GM12878 (cell line): ENCODE measurements at regions not wholly inside any gene's neighbourhood (a gene's known extent, or its start where the extent isn't known, plus 50 kb on each side); places are given as distances from the start of the nearest gene placed in this dataset.

ENCODE experiments used
- ATAC-seq: fragments of 200-7000 bp; cut with Tn5 transposase; 3 replicates; pipeline ENCODE4 v1.9.1; 2020; ENCODE audit warnings: mild to moderate bottlenecking, moderate library complexity
- BruUV-seq: library from RNA; stranded (reverse); fragments of 400-500 nt; replicated peaks from 2 replicates; lab custom pipeline; 2021; lab: Mats Ljungman, UMichigan
- CTCF ChIA-PET: fragments of 300-600 bp; sonication (Branson Sonifier 250); formaldehyde crosslinking; extraction: SDS; loops from one replicate; lab custom pipeline; 2021; ENCODE audit warnings: inconsistent platforms; lab: Yijun Ruan, JAX
- POLR2A ChIA-PET: fragments of 350-600 bp; formaldehyde crosslinking; extraction: SDS; loops from one replicate; lab custom pipeline; 2021; ENCODE audit warnings: inconsistent platforms; lab: Charles Lee
- RAD21 ChIA-PET: fragments of 300-600 bp; sonication (Branson Sonifier 250); formaldehyde crosslinking; loops from one replicate; lab custom pipeline; 2023; ENCODE audit warnings: antibody characterized with exemption; ENCODE audit not compliant: unreplicated experiment; lab: Charles Lee
- SMC1A ChIA-PET: fragments of 300-600 bp; sonication (Branson Sonifier 250); formaldehyde crosslinking; loops from one replicate; lab custom pipeline; 2023; ENCODE audit not compliant: unreplicated experiment, uncharacterized antibody; lab: Charles Lee
- DNase-seq: peaks from one replicate; pipeline ENCODE4 v3.0.0-alpha.2; 2011; ENCODE audit warnings: low read depth, low spot score
- FAIRE-seq: peaks from 3 replicates; lab custom pipeline; 2011; peaks lifted over from hg19 to GRCh38; lab: Jason Lieb, UNC
- H2AFZ ChIP-seq: 2 replicates; pipeline ENCODE4 v1.6.0; 2011; ENCODE audit warnings: low read depth, low read length, control low read depth; ENCODE audit not compliant: control insufficient read depth
- H3K27ac ChIP-seq: 2 replicates; pipeline ENCODE4 v1.5.1; 2011; ENCODE audit warnings: control low read depth; ENCODE audit not compliant: control insufficient read depth, insufficient read depth
- H3K27me3 ChIP-seq, 2 experiments: replicated peaks in 1 of 2; 2 replicates each; pipeline versions ENCODE4 v1.6.0 to v1.6.1; 2011; ENCODE audit warnings: low read length in 1 of 2; ENCODE audit not compliant: control insufficient read depth in 2 of 2, insufficient read depth in 2 of 2
- H3K36me3 ChIP-seq, 2 experiments: 2 replicates each; pipeline ENCODE4 v1.5.1; 2011; ENCODE audit warnings: low read length in 1 of 2; ENCODE audit not compliant: control insufficient read depth in 2 of 2, insufficient read depth in 2 of 2
- H3K4me1 ChIP-seq: 2 replicates; pipeline ENCODE4 v1.6.1; 2011; ENCODE audit warnings: mild to moderate bottlenecking, low read length, moderate library complexity, mixed read lengths; ENCODE audit not compliant: control insufficient read depth, insufficient read depth
- H3K4me2 ChIP-seq: 2 replicates; pipeline ENCODE4 v1.6.0; 2011; ENCODE audit warnings: control low read depth; ENCODE audit not compliant: control insufficient read depth, insufficient read depth
- H3K4me3 ChIP-seq: fragments of 200-600 bp; sonication (generic); 2 replicates; pipeline ENCODE4 v1.5.1; 2016
- H3K79me2 ChIP-seq: 2 replicates; pipeline ENCODE4 v1.6.0; 2011; ENCODE audit warnings: low read length; ENCODE audit not compliant: control insufficient read depth, insufficient read depth
- H3K9ac ChIP-seq: 2 replicates; pipeline ENCODE4 v1.8.0; 2011; ENCODE audit warnings: low read length, control low read depth, mixed read lengths; ENCODE audit not compliant: control insufficient read depth, insufficient read depth
- H3K9me3 ChIP-seq: replicated peaks from 3 replicates; pipeline ENCODE4 v1.5.1; 2011; ENCODE audit warnings: mild to moderate bottlenecking, low read length; ENCODE audit not compliant: control insufficient read depth, insufficient read depth
- H4K20me1 ChIP-seq: 2 replicates; pipeline ENCODE4 v1.6.0; 2011; ENCODE audit not compliant: control insufficient read depth, insufficient read depth
- BCL11A ChIP-seq: IDR thresholded peaks from 2 replicates; pipeline ENCODE4 v1.6.1; 2011; ENCODE audit warnings: low read depth, low read length
- KDM1A ChIP-seq: fragments of 200-600 bp; sonication (generic); IDR thresholded peaks from 2 replicates; pipeline ENCODE4 v1.6.1; 2016; ENCODE audit warnings: borderline replicate concordance
- POLR2A ChIP-seq: IDR thresholded peaks from 2 replicates; pipeline ENCODE4 v1.6.1; 2011; ENCODE audit warnings: low read depth, mild to moderate bottlenecking, low read length
- POLR2AphosphoS2 ChIP-seq: IDR thresholded peaks from 2 replicates; pipeline ENCODE4 v1.6.1; 2011; ENCODE audit warnings: low read depth, mild to moderate bottlenecking, low read length, improper control_type of control experiment, moderate library complexity
- in situ Hi-C: fragments of 300-500 bp; cut with MboI; formaldehyde crosslinking; loops from 9 replicates; pipeline ENCODE4 v1.14.3; 2018; ENCODE audit warnings: mixed read lengths
- intact Hi-C: fragments of 100-400 bp; cut with micrococcal nuclease; formaldehyde crosslinking; loops from one replicate; pipeline ENCODE4 v1.14.2; 2022; ENCODE audit not compliant: unreplicated experiment
- TF ChIP-seq, protein P1 (sequence below): fragments of 450-650 bp; IDR thresholded peaks from 2 replicates; pipeline ENCODE4 v1.6.1; 2016; ENCODE audit warnings: mild to moderate bottlenecking, moderate library complexity, borderline replicate concordance

GRCh38 chr7:81503771-81504170 is 266.1 kb downstream of the HGF start:
- no peak for ATAC-seq
- intact Hi-C loops: no loop called here

More at GRCh38 chr7:81503771-81504170, 266.1 kb downstream of the HGF start:
- TF ChIP-seq POLR2AphosphoS2: no peak
- TF ChIP-seq POLR2A: no peak
- no peak for TF ChIP-seq BCL11A
- TF ChIP-seq KDM1A: no peak
- TF ChIP-seq, protein P1, sequence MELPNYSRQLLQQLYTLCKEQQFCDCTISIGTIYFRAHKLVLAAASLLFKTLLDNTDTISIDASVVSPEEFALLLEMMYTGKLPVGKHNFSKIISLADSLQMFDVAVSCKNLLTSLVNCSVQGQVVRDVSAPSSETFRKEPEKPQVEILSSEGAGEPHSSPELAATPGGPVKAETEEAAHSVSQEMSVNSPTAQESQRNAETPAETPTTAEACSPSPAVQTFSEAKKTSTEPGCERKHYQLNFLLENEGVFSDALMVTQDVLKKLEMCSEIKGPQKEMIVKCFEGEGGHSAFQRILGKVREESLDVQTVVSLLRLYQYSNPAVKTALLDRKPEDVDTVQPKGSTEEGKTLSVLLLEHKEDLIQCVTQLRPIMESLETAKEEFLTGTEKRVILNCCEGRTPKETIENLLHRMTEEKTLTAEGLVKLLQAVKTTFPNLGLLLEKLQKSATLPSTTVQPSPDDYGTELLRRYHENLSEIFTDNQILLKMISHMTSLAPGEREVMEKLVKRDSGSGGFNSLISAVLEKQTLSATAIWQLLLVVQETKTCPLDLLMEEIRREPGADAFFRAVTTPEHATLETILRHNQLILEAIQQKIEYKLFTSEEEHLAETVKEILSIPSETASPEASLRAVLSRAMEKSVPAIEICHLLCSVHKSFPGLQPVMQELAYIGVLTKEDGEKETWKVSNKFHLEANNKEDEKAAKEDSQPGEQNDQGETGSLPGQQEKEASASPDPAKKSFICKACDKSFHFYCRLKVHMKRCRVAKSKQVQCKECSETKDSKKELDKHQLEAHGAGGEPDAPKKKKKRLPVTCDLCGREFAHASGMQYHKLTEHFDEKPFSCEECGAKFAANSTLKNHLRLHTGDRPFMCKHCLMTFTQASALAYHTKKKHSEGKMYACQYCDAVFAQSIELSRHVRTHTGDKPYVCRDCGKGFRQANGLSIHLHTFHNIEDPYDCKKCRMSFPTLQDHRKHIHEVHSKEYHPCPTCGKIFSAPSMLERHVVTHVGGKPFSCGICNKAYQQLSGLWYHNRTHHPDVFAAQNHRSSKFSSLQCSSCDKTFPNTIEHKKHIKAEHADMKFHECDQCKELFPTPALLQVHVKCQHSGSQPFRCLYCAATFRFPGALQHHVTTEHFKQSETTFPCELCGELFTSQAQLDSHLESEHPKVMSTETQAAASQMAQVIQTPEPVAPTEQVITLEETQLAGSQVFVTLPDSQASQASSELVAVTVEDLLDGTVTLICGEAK: no peak
- Histone ChIP-seq H3K4me2 (no peak overlapping the region), H3K9me3 (no peaks in the 10 kb centered on the region), H3K4me1 (no peaks in the 10 kb centered on the region), H3K36me3 (no peaks in the 10 kb centered on the region), H4K20me1 (no peaks in the 10 kb centered on the region), H3K27me3 (no peaks in the 10 kb centered on the region; a peak in 1 of 4 replicates), H3K9ac (no peak overlapping the region), H2AFZ (no peak overlapping the region), H3K79me2 (no peaks in the 10 kb centered on the region), H3K27ac (no peak overlapping the region), H3K4me3 (no peak overlapping the region)
- POLR2A ChIA-PET: no interaction called here
- SMC1A ChIA-PET: interaction anchor here (0.6 to 2.1 kb wide), 13 partner anchors 14 to 1106 kb away, joined by 3 to 17 read pairs (median 3); partner anchors contain the start of gene HGF
- CTCF ChIA-PET: interaction anchor here (1.1 to 2.9 kb wide), 7 partner anchors 12 to 1226 kb away, joined by 3 to 16 read pairs (median 5); no protein-coding TSS in a partner anchor
- DNase-seq (no peak), FAIRE-seq (no peak)
- RAD21 ChIA-PET: interaction anchor here (1.1 to 2.5 kb wide), 3 partner anchors 19 to 273 kb away, joined by 3 to 9 read pairs (median 4); no protein-coding TSS in a partner anchor
- no TSS peak for BruUV-seq
- in situ Hi-C loops: loop anchor here (5.0 to 25.0 kb wide), 3 partner anchors 209 to 514 kb away; no protein-coding TSS in a partner anchor
